Activated CD4-positive, alpha-beta memory T cell treated with anti-CD3 and anti-CD28 coated beads, Interleukin-2, amount 10 ng/mL, durations not matched to agents 7 days and 5 days (primary cell): ENCODE measurements at regions not wholly inside any gene's neighbourhood (a gene's known extent, or its start where the extent isn't known, plus 50 kb on each side); places are given as distances from the start of the nearest gene placed in this dataset.

Experiments used
- CTCF ChIA-PET: fragments of 350-600 bp; sonication (Branson Sonifier 250); formaldehyde crosslinking; loops from one replicate; lab custom pipeline; 2021; ENCODE audit warnings: antibody characterized with exemption, inconsistent platforms; lab: Charles Lee
- POLR2A ChIA-PET: fragments of 350-600 bp; sonication (Branson Sonifier 250); formaldehyde crosslinking; loops from one replicate; lab custom pipeline; 2021; ENCODE audit warnings: antibody characterized with exemption; lab: Charles Lee
- DNase-seq: peaks from one replicate; pipeline ENCODE4 v3.0.0-alpha.2; 2020
- H3K27ac Mint-ChIP-seq: one replicate; pipeline ENCODE4 v1.8.0; 2021; ENCODE audit warnings: mild to moderate bottlenecking, mixed read lengths
- H3K27me3 Mint-ChIP-seq: one replicate; pipeline ENCODE4 v1.8.0; 2021; ENCODE audit warnings: mixed read lengths
- H3K36me3 Mint-ChIP-seq: one replicate; pipeline ENCODE4 v1.8.0; 2021; ENCODE audit warnings: low read depth, mixed read lengths
- H3K4me1 Mint-ChIP-seq: one replicate; pipeline ENCODE4 v1.8.0; 2021; ENCODE audit warnings: mixed read lengths
- H3K4me3 Mint-ChIP-seq: one replicate; pipeline ENCODE4 v1.8.0; 2021; ENCODE audit warnings: mild to moderate bottlenecking, mixed read lengths
- H3K9me3 Mint-ChIP-seq: one replicate; pipeline ENCODE4 v1.8.0; 2021; ENCODE audit warnings: mixed read lengths

GRCh38 chr3:34531156-34531555 is 732.7 kb downstream of the PDCD6IP start:
- ChIA-PET CTCF (no interaction called here), POLR2A (no interaction called here)
- H3K4me3 Mint-ChIP-seq = no peak overlapping the region
- no peak overlapping the region for H3K27ac Mint-ChIP-seq
- no peaks in the 10 kb centered on the region for H3K27me3 Mint-ChIP-seq
- H3K36me3 Mint-ChIP-seq = no peaks in the 10 kb centered on the region
- no peaks in the 10 kb centered on the region for H3K9me3 Mint-ChIP-seq
- H3K4me1 Mint-ChIP-seq = no peaks in the 10 kb centered on the region
- no peak for DNase-seq

GRCh38 chr3:34533451-34533850 is 735.0 kb downstream of the PDCD6IP start:
- no peaks in the 10 kb centered on the region for H3K27me3 Mint-ChIP-seq
- no peaks in the 10 kb centered on the region for H3K4me1 Mint-ChIP-seq
- no peaks in the 10 kb centered on the region for H3K9me3 Mint-ChIP-seq
- no peak for DNase-seq
- no peak overlapping the region for H3K27ac Mint-ChIP-seq
- H3K4me3 Mint-ChIP-seq = no peak overlapping the region
- no peaks in the 10 kb centered on the region for H3K36me3 Mint-ChIP-seq
- CTCF ChIA-PET = no interaction called here
- POLR2A ChIA-PET = no interaction called here

GRCh38 chr3:34534013-34534412 is 735.6 kb downstream of the PDCD6IP start:
- no peaks in the 10 kb centered on the region for H3K4me1 Mint-ChIP-seq
- H3K27me3 Mint-ChIP-seq = no peaks in the 10 kb centered on the region
- DNase-seq = no peak
- H3K36me3 Mint-ChIP-seq = no peaks in the 10 kb centered on the region
- no peak overlapping the region for H3K4me3 Mint-ChIP-seq
- H3K9me3 Mint-ChIP-seq = no peaks in the 10 kb centered on the region
- ChIA-PET CTCF (no interaction called here), POLR2A (no interaction called here)
- no peak overlapping the region for H3K27ac Mint-ChIP-seq

- Mint-ChIP-seq H3K36me3 (no peaks in the 10 kb centered on the region), H3K4me1 (no peaks in the 10 kb centered on the region), H3K4me3 (no peak overlapping the region), H3K27me3 (no peaks in the 10 kb centered on the region), H3K9me3 (no peaks in the 10 kb centered on the region), H3K27ac (no peak overlapping the region)
- CTCF ChIA-PET = no interaction called here
- POLR2A ChIA-PET = no interaction called here
- no peak for DNase-seq
These were observed 745.7 kb downstream of the PDCD6IP start for GRCh38 chr3:34544136-34544535.

- no peaks in the 10 kb centered on the region for H3K36me3 Mint-ChIP-seq
- no peak for DNase-seq
- H3K9me3 Mint-ChIP-seq = no peaks in the 10 kb centered on the region
- no peaks in the 10 kb centered on the region for H3K4me1 Mint-ChIP-seq
- ChIA-PET CTCF (no interaction called here), POLR2A (no interaction called here)
- H3K27ac Mint-ChIP-seq = no peak overlapping the region
- H3K4me3 Mint-ChIP-seq = no peak overlapping the region
- no peaks in the 10 kb centered on the region for H3K27me3 Mint-ChIP-seq
These were observed 749.0 kb downstream of the PDCD6IP start for GRCh38 chr3:34547297-34547920.

- Mint-ChIP-seq H3K36me3 (no peaks in the 10 kb centered on the region), H3K9me3 (no peaks in the 10 kb centered on the region), H3K4me3 (no peak overlapping the region), H3K27me3 (no peaks in the 10 kb centered on the region), H3K27ac (no peak overlapping the region), H3K4me1 (no peaks in the 10 kb centered on the region)
- ChIA-PET CTCF (no interaction called here), POLR2A (no interaction called here)
- DNase-seq = no peak
These were observed 768.8 kb downstream of the PDCD6IP start for GRCh38 chr3:34567266-34567665.

GRCh38 chr3:34568766-34569165 is 770.3 kb downstream of the PDCD6IP start:
- no peak for DNase-seq
- H3K27ac Mint-ChIP-seq = no peak overlapping the region
- ChIA-PET CTCF (no interaction called here), POLR2A (no interaction called here)
- H3K4me3 Mint-ChIP-seq = no peak overlapping the region
- H3K36me3 Mint-ChIP-seq = no peaks in the 10 kb centered on the region
- H3K4me1 Mint-ChIP-seq = no peaks in the 10 kb centered on the region
- no peaks in the 10 kb centered on the region for H3K27me3 Mint-ChIP-seq
- no peaks in the 10 kb centered on the region for H3K9me3 Mint-ChIP-seq

GRCh38 chr3:34569437-34569836 is 771.0 kb downstream of the PDCD6IP start:
- POLR2A ChIA-PET = no interaction called here
- Mint-ChIP-seq H3K4me1 (no peaks in the 10 kb centered on the region), H3K4me3 (no peak overlapping the region), H3K9me3 (no peaks in the 10 kb centered on the region), H3K36me3 (no peaks in the 10 kb centered on the region), H3K27ac (no peak overlapping the region), H3K27me3 (no peaks in the 10 kb centered on the region)
- CTCF ChIA-PET = no interaction called here
- no peak for DNase-seq

- no peak overlapping the region for H3K27ac Mint-ChIP-seq
- no peaks in the 10 kb centered on the region for H3K4me1 Mint-ChIP-seq
- H3K4me3 Mint-ChIP-seq = no peak overlapping the region
- CTCF ChIA-PET = no interaction called here
- H3K9me3 Mint-ChIP-seq = no peaks in the 10 kb centered on the region
- DNase-seq = no peak
- POLR2A ChIA-PET = no interaction called here
- H3K36me3 Mint-ChIP-seq = no peaks in the 10 kb centered on the region
- no peaks in the 10 kb centered on the region for H3K27me3 Mint-ChIP-seq
These were observed 772.7 kb downstream of the PDCD6IP start for GRCh38 chr3:34570916-34571705.

- CTCF ChIA-PET = no interaction called here
- Mint-ChIP-seq H3K4me1 (no peaks in the 10 kb centered on the region), H3K4me3 (no peak overlapping the region)
These were observed 773.3 kb downstream of the PDCD6IP start for GRCh38 chr3:34571714-34572113.

GRCh38 chr3:34575776-34576175 is 777.3 kb downstream of the PDCD6IP start:
- Mint-ChIP-seq H3K36me3 (no peaks in the 10 kb centered on the region), H3K27me3 (no peaks in the 10 kb centered on the region), H3K9me3 (no peaks in the 10 kb centered on the region), H3K27ac (no peak overlapping the region), H3K4me3 (no peak overlapping the region), H3K4me1 (no peaks in the 10 kb centered on the region)
- ChIA-PET CTCF (interaction anchor here (0.6 kb wide), 1 partner anchor 282 kb away, joined by 4 read pairs; no protein-coding TSS in a partner anchor), POLR2A (no interaction called here)
- no peak for DNase-seq

More at GRCh38 chr3:34571714-34572113, 773.3 kb downstream of the PDCD6IP start:
- Mint-ChIP-seq H3K9me3 (no peaks in the 10 kb centered on the region), H3K36me3 (no peaks in the 10 kb centered on the region), H3K27me3 (no peaks in the 10 kb centered on the region), H3K27ac (no peak overlapping the region)
- POLR2A ChIA-PET = no interaction called here
- DNase-seq = no peak

- CTCF ChIA-PET = no interaction called here
- no peaks in the 10 kb centered on the region for H3K9me3 Mint-ChIP-seq
- no peaks in the 10 kb centered on the region for H3K4me1 Mint-ChIP-seq
- no peaks in the 10 kb centered on the region for H3K27me3 Mint-ChIP-seq
- H3K27ac Mint-ChIP-seq = no peak overlapping the region
- POLR2A ChIA-PET = no interaction called here
- H3K36me3 Mint-ChIP-seq = no peaks in the 10 kb centered on the region
- no peak overlapping the region for H3K4me3 Mint-ChIP-seq
- no peak for DNase-seq
These were observed 783.6 kb downstream of the PDCD6IP start for GRCh38 chr3:34582055-34582454.

- Mint-ChIP-seq H3K9me3 (no peaks in the 10 kb centered on the region), H3K4me1 (no peaks in the 10 kb centered on the region), H3K27me3 (no peaks in the 10 kb centered on the region), H3K27ac (no peak overlapping the region), H3K4me3 (no peak overlapping the region), H3K36me3 (no peaks in the 10 kb centered on the region)
- no peak for DNase-seq
- CTCF ChIA-PET = no interaction called here
- POLR2A ChIA-PET = no interaction called here
These were observed 785.0 kb downstream of the PDCD6IP start for GRCh38 chr3:34583451-34583850.

GRCh38 chr3:34584971-34585370 is 786.5 kb downstream of the PDCD6IP start:
- CTCF ChIA-PET = no interaction called here

More at GRCh38 chr3:34584971-34585370, 786.5 kb downstream of the PDCD6IP start:
- Mint-ChIP-seq H3K27ac (no peak overlapping the region), H3K27me3 (no peaks in the 10 kb centered on the region), H3K9me3 (peaks cover 4% of the 10 kb centered on the region), H3K4me3 (no peak overlapping the region), H3K4me1 (no peaks in the 10 kb centered on the region), H3K36me3 (no peaks in the 10 kb centered on the region)
- POLR2A ChIA-PET = no interaction called here
- no peak for DNase-seq
